Chondrocyte (in vitro differentiated cells): ENCODE measurements at regions not wholly inside any gene's neighbourhood (a gene's known extent, or its start where the extent isn't known, plus 50 kb on each side); places are given as distances from the start of the nearest gene placed in this dataset.

ENCODE experiments used
- DNase-seq: peaks from one replicate; pipeline ENCODE4 v3.0.0; 2021; ENCODE audit warnings: mixed read lengths, low spot score
- H3K27ac Mint-ChIP-seq: one replicate; pipeline ENCODE4 v1.8.0; 2021; ENCODE audit warnings: mild to moderate bottlenecking, moderate library complexity, mixed read lengths; ENCODE audit not compliant: unreplicated experiment
- H3K27me3 Mint-ChIP-seq: 2 replicates; pipeline ENCODE4 v1.8.0; 2021; ENCODE audit warnings: low read depth, mixed read lengths
- H3K36me3 Mint-ChIP-seq: 2 replicates; pipeline ENCODE4 v1.8.0; 2021; ENCODE audit warnings: low read depth, mixed read lengths
- H3K4me1 Mint-ChIP-seq: 2 replicates; pipeline ENCODE4 v1.8.0; 2021; ENCODE audit warnings: low read depth, mild to moderate bottlenecking, mixed read lengths
- H3K4me3 Mint-ChIP-seq: one replicate; pipeline ENCODE4 v1.8.0; 2021; ENCODE audit warnings: mild to moderate bottlenecking, moderate library complexity, mixed read lengths; ENCODE audit not compliant: unreplicated experiment
- H3K9me3 Mint-ChIP-seq: 2 replicates; pipeline ENCODE4 v1.8.0; 2021; ENCODE audit warnings: low read depth, mixed read lengths
- CTCF ChIP-seq: fragments of 200-600 bp; sonication (generic); IDR thresholded peaks from 2 replicates; pipeline ENCODE4 v1.5.0; 2021; ENCODE audit warnings: antibody characterized with exemption, mild to moderate bottlenecking, moderate library complexity

GRCh38 chr13:76418404-76418803, 467.8 kb downstream of the KCTD12 start:
- TF ChIP-seq CTCF = no peak
- no peaks in the 10 kb centered on the region for H3K4me1 Mint-ChIP-seq
- H3K27ac Mint-ChIP-seq = no peak overlapping the region
- no peak for DNase-seq
- H3K36me3 Mint-ChIP-seq = peaks cover 1% of the 10 kb centered on the region
- no peak overlapping the region for H3K4me3 Mint-ChIP-seq
- peaks cover 18% of the 10 kb centered on the region for H3K27me3 Mint-ChIP-seq
- H3K9me3 Mint-ChIP-seq = peaks cover 4% of the 10 kb centered on the region

- Mint-ChIP-seq H3K36me3 (peaks cover 1% of the 10 kb centered on the region), H3K4me3 (no peak overlapping the region), H3K4me1 (no peaks in the 10 kb centered on the region), H3K27me3 (peaks cover 20% of the 10 kb centered on the region), H3K9me3 (no peaks in the 10 kb centered on the region), H3K27ac (no peak overlapping the region)
- no peak for DNase-seq
- TF ChIP-seq CTCF = no peak
Observed at GRCh38 chr13:76414320-76414719, 471.9 kb downstream of the KCTD12 start.

GRCh38 chr13:76406243-76406642, 480.0 kb downstream of the KCTD12 start:
- Mint-ChIP-seq H3K27ac (no peak overlapping the region), H3K4me1 (no peaks in the 10 kb centered on the region), H3K27me3 (peaks cover 10% of the 10 kb centered on the region), H3K9me3 (no peaks in the 10 kb centered on the region), H3K36me3 (peaks cover 1% of the 10 kb centered on the region), H3K4me3 (no peak overlapping the region)
- DNase-seq = no peak
- no peak for TF ChIP-seq CTCF

- TF ChIP-seq CTCF = no peak
Observed at GRCh38 chr13:76398425-76398824, 487.8 kb downstream of the KCTD12 start.

GRCh38 chr13:76397413-76397812, 488.8 kb downstream of the KCTD12 start:
- DNase-seq = no peak
- Mint-ChIP-seq H3K36me3 (peaks cover 1% of the 10 kb centered on the region), H3K4me3 (no peak overlapping the region), H3K27me3 (peaks cover 17% of the 10 kb centered on the region), H3K27ac (no peak overlapping the region), H3K9me3 (peaks cover 3% of the 10 kb centered on the region), H3K4me1 (peaks cover 6% of the 10 kb centered on the region)
- TF ChIP-seq CTCF = no peak

More at GRCh38 chr13:76398425-76398824, 487.8 kb downstream of the KCTD12 start:
- no peak overlapping the region for H3K4me3 Mint-ChIP-seq
- peaks cover 6% of the 10 kb centered on the region for H3K4me1 Mint-ChIP-seq
- DNase-seq = no peak
- H3K36me3 Mint-ChIP-seq = peaks cover 1% of the 10 kb centered on the region
- peaks cover 18% of the 10 kb centered on the region for H3K27me3 Mint-ChIP-seq
- H3K27ac Mint-ChIP-seq = no peak overlapping the region
- H3K9me3 Mint-ChIP-seq = peaks cover 3% of the 10 kb centered on the region
